Iris pigment epithelial cell (primary cell): ENCODE measurements at regions not wholly inside any gene's neighbourhood (a gene's known extent, or its start where the extent isn't known, plus 50 kb on each side); places are given as distances from the start of the nearest gene placed in this dataset.

Experiments
- DNase-seq: peaks from one replicate; pipeline ENCODE4 v3.0.0-alpha.2; 2011; ENCODE audit warnings: low read depth

GRCh38 chr9:7298123-7298522 lies 501.5 kb downstream of the DMAC1 start:
- no peak for DNase-seq

- DNase-seq, result no peak
Measured at GRCh38 chr9:7297521-7297920, 502.1 kb downstream of the DMAC1 start.

- no peak for DNase-seq
Measured at GRCh38 chr9:7293091-7293490, 506.5 kb downstream of the DMAC1 start.

- DNase-seq, result no peak
Measured at GRCh38 chr9:7289773-7290172, 509.8 kb downstream of the DMAC1 start.

GRCh38 chr9:7287986-7288385 lies 511.6 kb downstream of the DMAC1 start:
- DNase-seq, result no peak

GRCh38 chr9:7287065-7287464 lies 512.5 kb downstream of the DMAC1 start:
- no peak for DNase-seq

- no peak for DNase-seq
Measured at GRCh38 chr9:7286101-7286500, 513.5 kb downstream of the DMAC1 start.

GRCh38 chr9:7285199-7285598 lies 514.4 kb downstream of the DMAC1 start:
- DNase-seq, result no peak

- no peak for DNase-seq
Measured at GRCh38 chr9:7284517-7284916, 515.1 kb downstream of the DMAC1 start.

- DNase-seq, result no peak
Measured at GRCh38 chr9:7284117-7284516, 515.5 kb downstream of the DMAC1 start.

- DNase-seq, result no peak
Measured at GRCh38 chr9:7273575-7273974, 515.8 kb downstream of the KDM4C start.

GRCh38 chr9:7266911-7267595 lies 509.3 kb downstream of the KDM4C start:
- no peak for DNase-seq

- no peak for DNase-seq
Measured at GRCh38 chr9:7265181-7265580, 507.4 kb downstream of the KDM4C start.

GRCh38 chr9:7259544-7260241 lies 501.9 kb downstream of the KDM4C start:
- no peak for DNase-seq

GRCh38 chr9:7258688-7259396 lies 501.1 kb downstream of the KDM4C start:
- DNase-seq, result no peak

- DNase-seq, result no peak
Measured at GRCh38 chr9:7246917-7247522, 489.2 kb downstream of the KDM4C start.

- no peak for DNase-seq
Measured at GRCh38 chr9:7245976-7246580, 488.3 kb downstream of the KDM4C start.

GRCh38 chr9:7243838-7244237 lies 486.1 kb downstream of the KDM4C start:
- no peak for DNase-seq

GRCh38 chr9:7242126-7242525 lies 484.4 kb downstream of the KDM4C start:
- no peak for DNase-seq

- DNase-seq, result no peak
Measured at GRCh38 chr9:7241694-7242093, 483.9 kb downstream of the KDM4C start.

- no peak for DNase-seq
Measured at GRCh38 chr9:7240569-7241311, 483.0 kb downstream of the KDM4C start.

- no peak for DNase-seq
Measured at GRCh38 chr9:7239708-7240107, 481.9 kb downstream of the KDM4C start.
